Ureter (tissue), 1 donor: ENCODE measurements at regions not wholly inside any gene's neighbourhood (a gene's known extent, or its start where the extent isn't known, plus 50 kb on each side); places are given as distances from the start of the nearest gene placed in this dataset.

Experiments used
- DNase-seq: peaks from one replicate; pipeline ENCODE4 v3.0.0-alpha.2; 2020; ENCODE audit warnings: low spot score
- donor health status: DM: yes; HTN: yes; CAD: no.

DNA sequence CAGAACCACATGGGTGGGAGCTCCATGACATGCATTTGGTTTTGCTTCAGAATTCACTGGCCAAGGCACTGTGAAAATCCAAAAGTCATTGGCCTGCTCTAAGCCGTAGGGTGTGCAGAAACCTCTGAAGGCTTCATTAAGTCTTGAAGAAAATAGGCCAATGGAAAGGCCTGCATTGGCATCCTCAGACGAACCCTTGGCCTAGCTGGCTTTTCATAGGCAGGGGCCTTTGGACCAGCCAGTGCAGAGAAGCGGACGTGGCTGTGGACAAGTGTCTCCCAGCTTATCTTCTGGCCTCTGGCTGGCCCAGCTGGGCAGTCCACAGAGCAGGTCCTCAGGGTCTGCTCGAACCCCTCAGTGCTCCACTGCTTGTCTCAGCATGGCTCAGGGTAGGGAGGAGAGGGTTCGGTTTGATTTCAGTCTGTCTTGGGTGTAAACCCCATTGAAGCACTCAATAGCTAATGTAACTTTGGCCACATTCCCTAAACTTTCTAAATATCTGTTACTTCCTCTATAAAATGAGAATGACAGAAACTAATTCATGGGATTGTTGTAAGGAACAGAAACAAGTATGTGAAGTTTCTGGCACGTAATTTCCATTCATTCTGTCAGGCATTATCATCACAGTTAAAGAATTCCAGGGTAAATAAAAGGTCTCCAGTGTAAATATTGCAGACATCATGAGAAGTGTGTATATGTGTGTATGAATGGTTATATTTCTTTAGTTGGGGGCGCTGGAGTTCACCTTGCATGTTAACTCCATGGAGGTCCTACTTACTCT, 125.5 kb downstream of the TFCP2L1 start:
- DNase-seq: no peak

DNA sequence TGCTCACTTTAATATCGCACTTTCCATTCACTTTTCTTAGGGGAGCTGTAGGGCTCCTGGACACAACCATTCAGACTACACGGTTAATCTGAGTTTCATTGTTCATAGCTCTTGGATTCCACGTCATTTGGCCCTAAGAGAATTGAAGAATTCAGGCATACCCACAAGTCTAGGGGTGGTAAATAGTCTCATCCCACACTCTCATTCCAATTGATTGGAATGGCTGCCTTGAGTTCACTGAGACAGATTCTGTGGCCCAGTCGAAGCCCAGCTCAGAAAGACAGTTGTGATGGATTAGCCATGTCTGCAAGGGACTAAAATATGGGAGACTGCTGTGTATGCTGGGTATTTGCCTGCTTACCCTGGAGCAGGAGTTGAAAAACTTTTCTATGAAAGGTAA, 124.6 kb downstream of the TFCP2L1 start:
- DNase-seq: no peak

DNA sequence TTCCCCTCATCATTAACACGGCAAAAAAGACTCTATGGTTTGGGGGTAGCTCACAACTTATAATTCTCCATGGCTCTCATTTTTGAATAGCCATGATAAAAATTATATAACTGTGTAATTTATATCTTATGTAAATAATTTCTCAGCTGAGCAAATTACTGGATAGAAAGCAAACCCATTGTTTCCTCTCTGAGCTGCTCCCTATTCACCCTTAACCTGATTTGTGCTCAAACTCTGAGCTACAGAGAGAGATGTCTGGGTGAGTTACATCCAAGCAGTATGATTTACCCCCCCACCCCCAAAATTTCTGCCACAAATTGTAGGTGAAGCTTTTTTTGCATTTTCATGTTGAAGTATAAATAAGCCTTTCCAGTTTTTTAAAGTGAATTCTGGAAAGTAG, 123.7 kb downstream of the TFCP2L1 start:
- no peak for DNase-seq

DNA sequence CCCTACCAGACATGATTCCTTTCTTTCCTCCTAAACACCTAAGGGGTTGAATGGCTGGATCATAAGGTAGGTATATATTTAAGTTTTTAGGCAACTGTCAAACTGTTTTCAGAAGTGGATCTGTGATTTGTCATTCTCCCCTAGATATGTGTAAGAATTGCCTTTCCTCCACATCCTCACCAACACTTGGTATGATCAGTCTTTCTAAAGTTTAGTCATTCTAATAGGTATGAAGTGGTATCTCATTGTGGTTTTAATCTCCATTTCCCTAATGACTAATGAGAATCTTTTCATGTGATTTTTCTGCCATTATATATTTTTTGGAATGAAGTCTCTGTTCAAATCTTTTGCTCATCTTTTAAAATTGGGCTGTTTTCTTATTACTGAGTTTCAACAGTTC, 122.1 kb downstream of the TFCP2L1 start:
- DNase-seq: no peak

DNA sequence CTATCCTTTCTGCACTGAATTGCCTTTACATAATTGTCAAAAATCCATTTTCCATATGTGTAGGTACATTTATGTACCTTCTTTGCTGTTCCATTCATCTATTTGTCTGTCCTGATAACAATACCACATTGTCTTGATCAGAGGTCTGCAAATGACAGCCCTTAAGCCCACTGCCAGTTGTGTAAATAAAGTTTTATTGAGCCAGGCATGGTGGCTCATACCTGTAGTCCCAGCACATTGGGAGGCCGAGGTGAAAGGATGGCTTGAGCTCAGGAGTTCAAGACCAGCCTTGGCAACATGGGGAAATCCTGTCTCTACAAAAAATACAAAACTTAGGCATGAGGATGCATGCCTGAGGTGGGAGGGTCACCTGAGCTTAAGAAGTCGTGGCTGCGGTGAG, 121.0 kb downstream of the TFCP2L1 start:
- no peak for DNase-seq

DNA sequence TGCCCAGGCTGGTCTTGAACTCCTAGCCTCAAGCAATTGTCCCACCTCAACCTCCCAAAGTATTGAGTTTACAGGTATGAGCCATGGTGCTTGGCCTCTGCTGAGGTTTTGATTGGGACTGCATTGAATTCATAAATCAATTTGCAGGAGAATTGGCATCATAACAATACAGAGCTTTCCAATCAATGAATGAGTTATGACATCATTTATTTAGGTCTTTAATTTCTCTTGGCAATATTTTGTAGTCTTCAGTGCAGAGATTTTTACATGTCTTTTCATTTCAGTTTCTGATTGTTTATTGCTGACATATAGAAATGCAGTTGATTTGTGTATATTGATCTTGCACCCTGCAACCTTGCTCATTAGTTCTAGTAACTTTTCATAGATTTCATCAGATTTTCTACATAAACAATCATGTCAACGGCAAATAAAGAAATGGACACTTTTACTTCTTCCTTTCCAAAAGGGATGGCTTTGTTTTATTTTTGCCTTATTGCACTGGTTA, 119.9 kb downstream of the TFCP2L1 start:
- no peak for DNase-seq
